ENCODE measurements at regions not wholly inside any gene's neighbourhood (a gene's known extent, or its start where the extent isn't known, plus 50 kb on each side); places are given as distances from the start of the nearest gene placed in this dataset.

DNA sequence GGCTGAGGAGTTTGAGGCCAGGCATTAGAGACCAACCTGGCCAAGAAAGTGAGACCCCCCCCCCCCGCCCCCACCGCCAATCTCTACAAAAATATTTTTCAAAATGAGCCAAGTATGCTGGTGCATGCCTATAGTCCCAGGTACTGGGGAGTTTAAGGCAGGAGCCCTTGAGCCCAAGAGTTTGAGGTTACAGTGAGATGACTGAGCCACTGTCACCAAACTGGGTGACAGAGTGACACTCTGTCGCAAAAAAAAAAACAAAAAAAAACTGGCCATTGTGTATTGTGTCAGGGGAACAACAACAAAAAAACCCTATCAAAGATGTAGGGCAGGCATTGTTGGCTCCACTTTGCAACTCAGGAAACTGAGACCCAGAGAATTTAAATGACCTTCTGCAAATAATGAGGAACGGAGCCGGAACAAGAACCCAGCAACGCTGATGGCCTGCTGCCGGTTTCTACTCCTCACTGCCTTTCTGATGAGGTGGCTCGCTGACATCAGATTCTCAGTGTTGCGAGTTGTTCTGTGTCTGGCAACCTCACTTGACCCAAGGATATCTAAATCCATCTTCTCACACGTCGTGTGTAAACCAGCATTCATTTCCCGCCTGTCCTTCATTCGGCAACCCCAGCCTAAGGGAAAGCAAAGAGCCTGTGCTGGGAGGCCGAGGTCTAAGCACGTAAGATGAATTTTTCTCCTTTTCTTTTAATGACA is 195.2 kb upstream of the CRY1 start:
- FAIRE-seq (no peak), DNase-seq (no peak)
- Histone ChIP-seq H3K4me3 (ENCODE audit: low read depth in 1 of 3, low read length in 3 of 3) (no peak overlapping the region), H3K27ac (ENCODE audit: low read depth in 1 of 3, low read length in 2 of 3) (no peak overlapping the region), H3K9me3 (ENCODE audit: control insufficient read depth in 2 of 2, insufficient read depth in 1 of 2, low read depth in 1 of 2, low read length in 1 of 2) (peaks cover 0 to 5% of the 10 kb centered on the region in 2 donors), H3K4me1 (ENCODE audit: control insufficient read depth in 3 of 3, insufficient read depth in 2 of 3, low read depth in 1 of 3, low read length in 2 of 3) (no peaks in the 10 kb centered on the region), H3K36me3 (ENCODE audit: control insufficient read depth in 3 of 3, insufficient read depth in 2 of 3, low read depth in 1 of 3, low read length in 3 of 3) (no peaks in the 10 kb centered on the region), H3K27me3 (ENCODE audit: control insufficient read depth in 3 of 3, insufficient read depth in 3 of 3, low read length in 3 of 3) (peaks cover 0 to 7% (median 0%) of the 10 kb centered on the region in 3 donors)
- 79 to 89% (median 85%) methylated on average over 15 of the region's 15 CpGs for WGBS, 3 donors

GRCh38 chr12:107291018-107291417 is 197.7 kb upstream of the CRY1 start:
- H3K36me3 ChIP-seq (ENCODE audit: control insufficient read depth in 3 of 3, insufficient read depth in 2 of 3, low read depth in 1 of 3, low read length in 3 of 3), result no peaks in the 10 kb centered on the region
- no peaks in the 10 kb centered on the region for H3K9me3 ChIP-seq (ENCODE audit: control insufficient read depth in 2 of 2, insufficient read depth in 1 of 2, low read depth in 1 of 2, low read length in 1 of 2)
- DNase-seq, result no peak
- peaks cover 0 to 7% (median 3%) of the 10 kb centered on the region in 3 donors for H3K27me3 ChIP-seq (ENCODE audit: control insufficient read depth in 3 of 3, insufficient read depth in 3 of 3, low read length in 3 of 3)
- no peaks in the 10 kb centered on the region for H3K4me1 ChIP-seq (ENCODE audit: control insufficient read depth in 3 of 3, insufficient read depth in 2 of 3, low read depth in 1 of 3, low read length in 2 of 3)
- WGBS, 3 donors, result 85 to 89% (median 88%) methylated on average over 7 of the region's 7 CpGs
- FAIRE-seq, result no peak
- H3K4me3 ChIP-seq (ENCODE audit: low read depth in 1 of 3, low read length in 3 of 3), result no peak overlapping the region
- no peak overlapping the region for H3K27ac ChIP-seq (ENCODE audit: low read depth in 1 of 3, low read length in 2 of 3)

DNA sequence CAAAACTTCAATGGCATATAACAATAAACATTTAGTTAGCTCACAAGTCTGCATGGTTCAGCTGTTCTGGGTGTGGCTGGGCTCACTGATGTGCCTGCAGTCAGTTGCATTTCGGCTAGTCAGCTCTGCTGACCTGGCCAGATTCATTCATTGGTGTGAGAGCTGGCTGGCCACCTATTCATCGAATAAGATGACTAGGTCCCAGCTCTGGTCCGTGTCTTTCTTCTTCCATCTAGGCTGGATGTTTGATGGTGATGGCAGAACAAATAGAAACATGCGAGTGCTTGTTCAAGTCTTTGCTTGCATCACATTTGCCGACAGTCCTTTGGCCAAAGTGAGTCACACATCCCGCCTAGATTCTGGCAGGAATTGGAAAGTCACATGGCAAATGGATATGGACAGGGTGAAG is 203.3 kb upstream of the CRY1 start:
- H3K9me3 ChIP-seq (ENCODE audit: control insufficient read depth in 2 of 2, insufficient read depth in 1 of 2, low read depth in 1 of 2, low read length in 1 of 2), result no peaks in the 10 kb centered on the region
- no peak overlapping the region for H3K27ac ChIP-seq (ENCODE audit: low read depth in 1 of 3, low read length in 2 of 3)
- FAIRE-seq, result no peak
- no peak for DNase-seq
- no peaks in the 10 kb centered on the region for H3K4me1 ChIP-seq (ENCODE audit: control insufficient read depth in 3 of 3, insufficient read depth in 2 of 3, low read depth in 1 of 3, low read length in 2 of 3)
- no peaks in the 10 kb centered on the region for H3K36me3 ChIP-seq (ENCODE audit: control insufficient read depth in 3 of 3, insufficient read depth in 2 of 3, low read depth in 1 of 3, low read length in 3 of 3)
- no peak overlapping the region for H3K4me3 ChIP-seq (ENCODE audit: low read depth in 1 of 3, low read length in 3 of 3)
- H3K27me3 ChIP-seq (ENCODE audit: control insufficient read depth in 3 of 3, insufficient read depth in 3 of 3, low read length in 3 of 3), result peaks cover 0 to 3% (median 0%) of the 10 kb centered on the region in 3 donors
- 80 to 88% (median 81%) methylated on average over 6 of the region's 6 CpGs for WGBS, 3 donors

DNA sequence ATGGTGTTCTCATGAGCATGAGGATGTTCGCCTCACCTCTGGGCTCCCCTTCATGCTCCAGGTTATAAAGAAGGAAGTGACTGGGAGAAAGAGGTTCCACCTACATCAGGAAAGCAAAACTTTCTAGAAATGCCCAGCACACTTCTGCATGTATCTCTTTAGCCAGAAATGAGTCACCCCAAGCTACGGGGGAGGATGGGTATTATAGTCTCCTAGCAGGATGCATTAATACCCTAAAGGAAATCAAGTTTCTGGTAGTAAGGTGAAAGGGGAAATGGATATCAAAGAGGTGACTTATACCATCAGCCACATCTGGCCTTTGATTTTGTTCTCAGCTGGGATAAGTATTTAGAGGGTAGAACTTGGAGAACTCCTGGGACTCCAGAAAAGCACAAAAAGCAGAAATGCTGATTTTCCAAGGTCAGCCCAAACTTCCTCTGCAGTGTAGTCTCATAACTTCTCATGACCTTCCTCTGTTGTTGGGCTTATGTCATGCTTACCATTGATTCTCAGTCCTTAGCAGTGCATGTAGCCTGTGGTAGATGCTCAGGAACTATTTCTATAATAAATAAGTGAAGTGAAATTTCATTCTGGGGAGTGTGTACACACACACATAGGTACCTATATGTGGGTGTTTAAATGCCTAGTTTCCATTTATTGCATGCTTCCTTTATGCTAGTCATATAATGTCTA is 209.4 kb upstream of the CRY1 start:
- Histone ChIP-seq H3K27ac (ENCODE audit: low read depth in 1 of 3, low read length in 2 of 3) (no peak overlapping the region), H3K4me3 (ENCODE audit: low read depth in 1 of 3, low read length in 3 of 3) (no peak overlapping the region), H3K27me3 (ENCODE audit: control insufficient read depth in 3 of 3, insufficient read depth in 3 of 3, low read length in 3 of 3) (peaks cover 0 to 3% (median 0%) of the 10 kb centered on the region in 3 donors), H3K4me1 (ENCODE audit: control insufficient read depth in 3 of 3, insufficient read depth in 2 of 3, low read depth in 1 of 3, low read length in 2 of 3) (no peaks in the 10 kb centered on the region), H3K9me3 (ENCODE audit: control insufficient read depth in 2 of 2, insufficient read depth in 1 of 2, low read depth in 1 of 2, low read length in 1 of 2) (no peaks in the 10 kb centered on the region), H3K36me3 (ENCODE audit: control insufficient read depth in 3 of 3, insufficient read depth in 2 of 3, low read depth in 1 of 3, low read length in 3 of 3) (no peaks in the 10 kb centered on the region)
- no peak for FAIRE-seq
- no peak for DNase-seq
- WGBS, 3 donors, result 77 to 89% (median 78%) methylated on average over 2 of the region's 2 CpGs

DNA sequence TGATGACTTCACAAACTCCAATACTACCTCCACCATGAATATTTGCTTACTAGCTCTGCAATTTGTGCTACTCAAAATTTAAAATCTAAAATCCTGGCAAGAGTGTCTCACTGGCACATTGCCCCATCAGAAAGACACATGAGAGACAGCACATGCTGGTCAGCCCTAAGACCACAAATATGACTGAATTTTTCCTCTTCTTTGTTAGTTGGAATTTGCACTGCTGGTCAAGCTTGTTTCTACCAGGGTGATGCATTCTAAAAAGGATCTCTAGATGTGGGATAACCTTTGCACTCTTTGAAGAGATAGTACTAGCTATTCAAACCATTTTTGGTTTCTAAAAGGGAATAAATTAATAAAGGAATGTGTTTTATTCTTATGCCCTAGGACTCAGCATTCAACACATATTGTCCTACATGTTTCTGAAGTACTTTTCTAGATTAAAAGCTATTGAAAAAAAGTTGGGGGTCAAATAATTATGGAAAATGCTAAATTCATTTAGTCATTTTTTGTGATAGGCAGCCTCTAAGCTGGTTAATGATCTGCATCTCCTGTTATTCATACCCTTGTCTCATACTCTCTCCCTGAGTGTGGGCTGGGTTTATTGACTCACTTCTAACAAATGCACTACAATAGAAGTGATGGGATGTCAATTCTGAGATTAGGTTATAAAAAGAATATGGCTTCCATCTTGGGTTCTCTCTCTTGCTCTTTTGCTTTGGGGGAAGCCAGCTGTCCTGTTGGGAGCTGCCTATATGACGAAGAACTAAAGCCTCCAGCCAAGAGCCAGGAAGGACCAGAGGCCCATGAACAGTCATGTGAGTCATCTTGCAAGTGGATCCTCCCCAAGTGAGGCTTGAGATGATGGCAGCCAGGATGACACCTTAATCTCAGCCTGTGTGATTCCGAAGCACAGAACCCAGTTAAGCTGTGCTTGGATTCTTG is 211.5 kb upstream of the CRY1 start:
- 79 to 88% (median 82%) methylated on average over 2 of the region's 2 CpGs for WGBS, 3 donors
- peaks cover 0 to 12% (median 0%) of the 10 kb centered on the region in 3 donors for H3K27me3 ChIP-seq (ENCODE audit: control insufficient read depth in 3 of 3, insufficient read depth in 3 of 3, low read length in 3 of 3)
- no peaks in the 10 kb centered on the region for H3K9me3 ChIP-seq (ENCODE audit: control insufficient read depth in 2 of 2, insufficient read depth in 1 of 2, low read depth in 1 of 2, low read length in 1 of 2)
- H3K27ac ChIP-seq (ENCODE audit: low read depth in 1 of 3, low read length in 2 of 3), result no peak overlapping the region
- H3K4me1 ChIP-seq (ENCODE audit: control insufficient read depth in 3 of 3, insufficient read depth in 2 of 3, low read depth in 1 of 3, low read length in 2 of 3), result no peaks in the 10 kb centered on the region
- H3K4me3 ChIP-seq (ENCODE audit: low read depth in 1 of 3, low read length in 3 of 3), result no peak overlapping the region
- no peaks in the 10 kb centered on the region for H3K36me3 ChIP-seq (ENCODE audit: control insufficient read depth in 3 of 3, insufficient read depth in 2 of 3, low read depth in 1 of 3, low read length in 3 of 3)
- FAIRE-seq, result no peak
- no peak for DNase-seq

DNA sequence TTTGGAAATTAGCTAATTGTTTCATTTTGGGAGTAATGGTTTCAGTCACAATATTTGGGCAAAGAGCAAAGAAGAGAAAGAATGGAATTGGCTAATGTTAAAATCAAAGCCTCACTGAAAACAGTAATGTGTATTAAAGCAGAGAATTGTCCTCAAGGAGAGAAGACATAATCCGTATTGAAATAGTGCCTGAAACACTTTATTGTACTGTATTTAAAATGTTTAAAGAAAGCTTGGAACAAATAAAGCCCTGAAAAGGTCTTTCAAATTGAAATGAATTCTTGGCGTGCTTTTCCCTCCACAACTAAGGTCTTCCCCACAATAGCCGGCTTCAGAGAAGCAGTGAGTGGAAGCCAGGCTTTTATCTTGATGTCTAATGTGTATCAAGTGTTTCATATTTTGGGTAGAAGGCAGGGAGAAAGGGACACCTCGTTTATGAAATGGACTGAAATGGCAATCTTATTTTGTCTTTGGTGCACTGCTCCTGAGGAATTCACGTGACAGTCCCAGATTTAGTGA is 212.9 kb upstream of the CRY1 start:
- H3K36me3 ChIP-seq (ENCODE audit: control insufficient read depth in 3 of 3, insufficient read depth in 2 of 3, low read depth in 1 of 3, low read length in 3 of 3), result no peaks in the 10 kb centered on the region
- H3K27me3 ChIP-seq (ENCODE audit: control insufficient read depth in 3 of 3, insufficient read depth in 3 of 3, low read length in 3 of 3), result peaks cover 0 to 20% (median 2%) of the 10 kb centered on the region in 3 donors
- H3K4me1 ChIP-seq (ENCODE audit: control insufficient read depth in 3 of 3, insufficient read depth in 2 of 3, low read depth in 1 of 3, low read length in 2 of 3), result no peaks in the 10 kb centered on the region
- DNase-seq, result no peak
- 27 to 51% (median 49%) methylated on average over 5 of the region's 5 CpGs for WGBS, 3 donors
- FAIRE-seq, result no peak
- no peak overlapping the region for H3K27ac ChIP-seq (ENCODE audit: low read depth in 1 of 3, low read length in 2 of 3)
- H3K9me3 ChIP-seq (ENCODE audit: control insufficient read depth in 2 of 2, insufficient read depth in 1 of 2, low read depth in 1 of 2, low read length in 1 of 2), result no peaks in the 10 kb centered on the region
- H3K4me3 ChIP-seq (ENCODE audit: low read depth in 1 of 3, low read length in 3 of 3), result no peak overlapping the region

GRCh38 chr12:107308310-107308709 is 215.0 kb upstream of the CRY1 start:
- DNase-seq (no peak), FAIRE-seq (no peak)
- H3K4me3 ChIP-seq (ENCODE audit: low read depth in 1 of 3, low read length in 3 of 3), result no peak overlapping the region
- H3K36me3 ChIP-seq (ENCODE audit: control insufficient read depth in 3 of 3, insufficient read depth in 2 of 3, low read depth in 1 of 3, low read length in 3 of 3), result no peaks in the 10 kb centered on the region
- H3K4me1 ChIP-seq (ENCODE audit: control insufficient read depth in 3 of 3, insufficient read depth in 2 of 3, low read depth in 1 of 3, low read length in 2 of 3), result no peaks in the 10 kb centered on the region
- no peak overlapping the region for H3K27ac ChIP-seq (ENCODE audit: low read depth in 1 of 3, low read length in 2 of 3)
- peaks cover 0 to 27% (median 2%) of the 10 kb centered on the region in 3 donors for H3K27me3 ChIP-seq (ENCODE audit: control insufficient read depth in 3 of 3, insufficient read depth in 3 of 3, low read length in 3 of 3)
- no peaks in the 10 kb centered on the region for H3K9me3 ChIP-seq (ENCODE audit: control insufficient read depth in 2 of 2, insufficient read depth in 1 of 2, low read depth in 1 of 2, low read length in 1 of 2)

- H3K36me3 ChIP-seq (ENCODE audit: control insufficient read depth in 3 of 3, insufficient read depth in 2 of 3, low read depth in 1 of 3, low read length in 3 of 3), result no peaks in the 10 kb centered on the region
- H3K27ac ChIP-seq (ENCODE audit: low read depth in 1 of 3, low read length in 2 of 3), result no peak overlapping the region
- FAIRE-seq (no peak), DNase-seq (no peak)
- no peaks in the 10 kb centered on the region for H3K4me1 ChIP-seq (ENCODE audit: control insufficient read depth in 3 of 3, insufficient read depth in 2 of 3, low read depth in 1 of 3, low read length in 2 of 3)
- H3K4me3 ChIP-seq (ENCODE audit: low read depth in 1 of 3, low read length in 3 of 3), result no peak overlapping the region
- H3K9me3 ChIP-seq (ENCODE audit: control insufficient read depth in 2 of 2, insufficient read depth in 1 of 2, low read depth in 1 of 2, low read length in 1 of 2), result no peaks in the 10 kb centered on the region
- H3K27me3 ChIP-seq (ENCODE audit: control insufficient read depth in 3 of 3, insufficient read depth in 3 of 3, low read length in 3 of 3), result peaks cover 0 to 29% (median 2%) of the 10 kb centered on the region in 3 donors
- 51 to 61% (median 55%) methylated on average over 4 of the region's 4 CpGs for WGBS, 3 donors
These were observed 215.7 kb upstream of the CRY1 start for GRCh38 chr12:107309020-107309419.

All from small intestine (tissue), 7 donors.